HepG2 (cell line): ENCODE measurements at regions not wholly inside any gene's neighbourhood (a gene's known extent, or its start where the extent isn't known, plus 50 kb on each side); places are given as distances from the start of the nearest gene placed in this dataset.

Experiments used
- ATAC-seq: fragments of 200-7000 bp; cut with Tn5 transposase; 3 replicates; pipeline ENCODE4 v1.9.1; 2020; ENCODE audit warnings: mild to moderate bottlenecking, moderate library complexity
- BruUV-seq: library from RNA; stranded (reverse); fragments of 400-500 nt; replicated peaks from 2 replicates; lab custom pipeline; 2021; lab: Mats Ljungman, UMichigan
- CTCF ChIA-PET: fragments of 300-600 bp; formaldehyde crosslinking; extraction: SDS; loops from one replicate; lab custom pipeline; 2021; ENCODE audit warnings: low total read pairs, inconsistent platforms, low intra/inter-chr PET ratio; lab: Yijun Ruan, JAX
- POLR2A ChIA-PET: fragments of 350-600 bp; sonication (Branson Sonifier 250); formaldehyde crosslinking; loops from one replicate; lab custom pipeline; 2020; ENCODE audit warnings: antibody characterized with exemption, inconsistent platforms; lab: Yijun Ruan, JAX
- DNase-seq: peaks from one replicate; pipeline ENCODE4 v3.0.0-alpha.2; 2015; ENCODE audit warnings: low spot score
- FAIRE-seq: peaks from 3 replicates; lab custom pipeline; 2011; peaks lifted over from hg19 to GRCh38; lab: Jason Lieb, UNC
- H2AFZ ChIP-seq: one replicate; pipeline ENCODE4 v1.6.1; 2011; ENCODE audit warnings: low read length, inconsistent platforms
- H3K27ac ChIP-seq: fragments of 300-600 bp; 3 replicates; pipeline ENCODE4 v1.8.0; 2011; ENCODE audit warnings: mixed run types, mild to moderate bottlenecking, mixed read lengths, low read length, inconsistent platforms; ENCODE audit not compliant: insufficient read depth; ENCODE audit errors: extremely low read length
- H3K27me3 ChIP-seq, 2 experiments: fragments of 200-600 bp in 1 of 2; 2 replicates in 1 of 2; 3 replicates in 1 of 2; pipeline versions ENCODE4 v1.6.0 to v1.8.0; 2011; ENCODE audit warnings: low read length in 2 of 2, mild to moderate bottlenecking in 2 of 2, moderate library complexity in 2 of 2, inconsistent platforms in 1 of 2; ENCODE audit not compliant: insufficient read depth in 2 of 2, control insufficient read depth in 1 of 2
- H3K36me3 ChIP-seq, 2 experiments: fragments of 200-600 bp in 1 of 2; replicated peaks in 1 of 2; 2 replicates in 1 of 2; 3 replicates in 1 of 2; pipeline versions ENCODE4 v1.5.1 to v1.8.0; 2011; ENCODE audit warnings: low read length in 2 of 2, inconsistent platforms in 1 of 2; ENCODE audit not compliant: insufficient read depth in 2 of 2, control insufficient read depth in 1 of 2
- H3K4me1 ChIP-seq: 2 replicates; pipeline ENCODE4 v1.5.1; 2012; ENCODE audit warnings: low read length, inconsistent platforms; ENCODE audit not compliant: insufficient read depth
- H3K4me2 ChIP-seq: 2 replicates; pipeline ENCODE4 v1.6.0; 2011; ENCODE audit warnings: low read depth, low read length, inconsistent platforms
- H3K4me3 ChIP-seq, 3 experiments: fragments of 200-600 bp in 1 of 3; sonication (generic), shearing (Covaris generic) in 1 of 3; replicated peaks in 1 of 3; 2 replicates each; pipeline ENCODE4 v1.5.1; 2011 to 2016; ENCODE audit warnings: low read length in 3 of 3, inconsistent platforms in 2 of 3, low read depth in 2 of 3, mild to moderate bottlenecking in 2 of 3, control low read depth in 1 of 3, mixed read lengths in 1 of 3; ENCODE audit not compliant: insufficient read depth in 1 of 3
- H3K79me2 ChIP-seq: one replicate; pipeline ENCODE4 v1.6.1; 2011; ENCODE audit warnings: low read length, inconsistent platforms; ENCODE audit not compliant: insufficient read depth
- H3K9ac ChIP-seq: 2 replicates; pipeline ENCODE4 v1.6.0; 2011; ENCODE audit warnings: mild to moderate bottlenecking, low read depth, low read length, inconsistent platforms; ENCODE audit not compliant: insufficient read depth
- H3K9me3 ChIP-seq: 2 replicates; pipeline ENCODE4 v1.5.1; 2012; ENCODE audit warnings: mild to moderate bottlenecking, low read length
- H4K20me1 ChIP-seq: 2 replicates; pipeline ENCODE4 v1.6.0; 2011; ENCODE audit warnings: inconsistent platforms, mild to moderate bottlenecking, low read length, moderate library complexity; ENCODE audit not compliant: insufficient read depth
- ATF6 ChIP-seq: sonication (generic); formaldehyde crosslinking; conservative IDR thresholded peaks from 2 replicates; pipeline ENCODE4 v1.4.0; 2020; ENCODE audit warnings: missing genetic modification reagents
- MIER3 ChIP-seq: IDR thresholded peaks from 2 replicates; pipeline ENCODE4 v1.6.1; 2016; ENCODE audit warnings: missing compliant biosample characterization, borderline replicate concordance
- TFAP4 ChIP-seq: sonication (generic); IDR thresholded peaks from 2 replicates; pipeline ENCODE4 v1.6.1; 2016; ENCODE audit warnings: low read depth, borderline replicate concordance
- ZNF691 ChIP-seq: sonication (generic); formaldehyde crosslinking; IDR thresholded peaks from 2 replicates; pipeline ENCODE4 v1.4.0; 2020; ENCODE audit warnings: missing genetic modification reagents, low read depth, mild to moderate bottlenecking, borderline replicate concordance
- WGBS: methylation state at CpG from one replicate; pipeline ENCODE4 v1.1.6; 2017; ENCODE audit warnings: low lambda C conversion rate; 5-methylcytosine and 5-hydroxymethylcytosine counted together
- in situ Hi-C: cut with HindIII; loops from 2 replicates; pipeline ENCODE4 v1.10.0; 2017; ENCODE audit warnings: low pct_unique_long_range_greater_than_20kb; ENCODE audit not compliant: extremely low pct_ligation_motif_present
- intact Hi-C: fragments of 100-400 bp; cut with micrococcal nuclease; formaldehyde crosslinking; loops from one replicate; pipeline ENCODE4 v1.10.0; 2022; ENCODE audit not compliant: unreplicated experiment

GRCh38 chr2:107466984-107467773, 359.5 kb upstream of the RGPD4 start:
- 4% methylated on average over 4 of the region's 4 CpGs for WGBS
- FAIRE-seq: no peak
- Histone ChIP-seq H3K79me2 (no peaks in the 10 kb centered on the region), H2AFZ (no peak overlapping the region), H3K4me3 (no peak overlapping the region), H4K20me1 (no peaks in the 10 kb centered on the region), H3K27me3 (no peaks in the 10 kb centered on the region), H3K36me3 (no peaks in the 10 kb centered on the region), H3K4me1 (no peaks in the 10 kb centered on the region), H3K9ac (no peak overlapping the region), H3K27ac (no peak overlapping the region), H3K9me3 (peaks cover 60% of the 10 kb centered on the region), H3K4me2 (no peak overlapping the region)
- BruUV-seq: no TSS peak
- intact Hi-C loops: no loop called here
- POLR2A ChIA-PET: no interaction called here
- CTCF ChIA-PET: no interaction called here
- no peak for DNase-seq
- no peak for ATAC-seq
- no peak for TF ChIP-seq ATF6
- TF ChIP-seq TFAP4: no peak
- no peak for TF ChIP-seq ZNF691 (CRISPR knock-in tag)
- TF ChIP-seq MIER3 (CRISPR knock-in tag): no peak
- in situ Hi-C loops: no loop called here
